ENCODE measurements at regions not wholly inside any gene's neighbourhood (a gene's known extent, or its start where the extent isn't known, plus 50 kb on each side); places are given as distances from the start of the nearest gene placed in this dataset.

DNA sequence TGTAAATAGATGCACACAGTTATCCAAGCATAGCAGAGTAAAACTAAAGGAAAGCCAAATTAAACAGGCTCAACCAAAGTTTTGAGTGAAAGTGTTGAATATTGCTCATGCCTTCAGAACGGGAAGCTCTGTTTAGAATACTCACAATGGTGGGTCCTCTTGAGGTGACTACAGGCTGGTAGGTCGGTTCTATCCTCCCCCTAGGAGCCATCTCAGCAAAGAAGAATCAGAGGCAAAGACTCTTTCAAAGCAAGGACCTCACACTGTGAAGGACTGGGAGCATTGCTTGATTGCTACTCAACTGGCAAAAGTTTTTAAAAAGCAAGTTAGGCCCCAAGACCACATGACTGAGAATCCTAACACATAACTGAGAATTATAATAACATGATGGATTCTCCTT lies 88.4 kb upstream of the JAG1 start:
- TF ChIP-seq TAF1 (IDR thresholded peaks at IDR 0.05; ENCODE audit: borderline replicate concordance, insufficient read depth, low read length) = no peak
- no peak for TF ChIP-seq POLR2AphosphoS5 (IDR thresholded peaks at IDR 0.05; ENCODE audit: low read depth, low read length)
